UCSD-AML1 (cell line): ENCODE measurements at regions not wholly inside any gene's neighbourhood (a gene's known extent, or its start where the extent isn't known, plus 50 kb on each side); places are given as distances from the start of the nearest gene placed in this dataset.
A peak's percentile ranks its signal among the peaks of the same experiment; 100 is the strongest.

Source experiments
- DNase-seq: peaks from one replicate; lab custom pipeline; 2025; ENCODE audit not compliant: unreplicated experiment; lab: John Stamatoyannopoulos, UW

- no peak for DNase-seq
Observed at GRCh38 chr14:38904959-38905358, 198.1 kb downstream of the SEC23A start.

GRCh38 chr14:38901791-38902190 is 201.2 kb downstream of the SEC23A start:
- DNase-seq = no peak

- DNase-seq = no peak
Observed at GRCh38 chr14:38900887-38901286, 202.1 kb downstream of the SEC23A start.

- DNase-seq = no peak
Observed at GRCh38 chr14:38887696-38888095, 215.3 kb downstream of the SEC23A start.

- no peak for DNase-seq
Observed at GRCh38 chr14:38884109-38884508, 218.9 kb downstream of the SEC23A start.

- no peak for DNase-seq
Observed at GRCh38 chr14:38883127-38883526, 219.9 kb downstream of the SEC23A start.

- no peak for DNase-seq
Observed at GRCh38 chr14:38882533-38882932, 220.5 kb downstream of the SEC23A start.

- DNase-seq = no peak
Observed at GRCh38 chr14:38880643-38881524, 222.2 kb downstream of the SEC23A start.

GRCh38 chr14:38877744-38878388 is 225.2 kb downstream of the SEC23A start:
- no peak for DNase-seq

GRCh38 chr14:38874721-38875120 is 228.3 kb downstream of the SEC23A start:
- no peak for DNase-seq

GRCh38 chr14:38873941-38874612 is 229.0 kb downstream of the SEC23A start:
- no peak for DNase-seq

GRCh38 chr14:38870296-38870836 is 232.7 kb downstream of the SEC23A start:
- no peak for DNase-seq

GRCh38 chr14:38868399-38869290 is 234.4 kb downstream of the SEC23A start:
- DNase-seq = no peak

GRCh38 chr14:38867561-38868150 is 235.4 kb downstream of the SEC23A start:
- DNase-seq = peak; percentile 63

- no peak for DNase-seq
Observed at GRCh38 chr14:38866461-38866860, 236.6 kb downstream of the SEC23A start.

GRCh38 chr14:38862366-38862765 is 240.7 kb downstream of the SEC23A start:
- DNase-seq = no peak

GRCh38 chr14:38860530-38860929 is 242.5 kb downstream of the SEC23A start:
- no peak for DNase-seq

- DNase-seq = no peak
Observed at GRCh38 chr14:38856798-38857197, 246.2 kb downstream of the SEC23A start.

- DNase-seq = no peak
Observed at GRCh38 chr14:38855513-38855912, 247.5 kb downstream of the SEC23A start.

- no peak for DNase-seq
Observed at GRCh38 chr14:38851111-38851510, 251.9 kb downstream of the SEC23A start.
